ENCODE measurements at regions not wholly inside any gene's neighbourhood (a gene's known extent, or its start where the extent isn't known, plus 50 kb on each side); places are given as distances from the start of the nearest gene placed in this dataset.

DNA sequence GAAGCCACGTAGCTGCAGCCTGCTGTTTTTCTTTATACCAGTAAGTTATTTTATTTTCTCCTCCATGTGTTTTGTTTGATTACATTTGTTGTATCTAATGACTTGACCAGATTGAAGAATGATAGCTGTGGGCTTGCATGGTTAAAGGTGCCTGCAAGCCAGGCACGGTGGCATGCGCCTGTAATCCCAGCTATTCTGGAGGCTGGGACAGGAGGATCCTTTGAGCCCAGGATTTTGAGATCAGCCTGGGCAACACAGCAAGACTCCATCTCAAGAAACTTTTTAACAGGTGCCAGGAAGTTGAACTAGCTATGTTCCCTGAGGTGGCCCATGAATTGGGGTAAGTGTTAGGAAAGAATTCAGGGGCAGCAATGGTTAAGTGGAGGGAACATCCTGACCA is 179.4 kb downstream of the IRS1 start:
- no peak for DNase-seq (ENCODE audit: low spot score)

DNA sequence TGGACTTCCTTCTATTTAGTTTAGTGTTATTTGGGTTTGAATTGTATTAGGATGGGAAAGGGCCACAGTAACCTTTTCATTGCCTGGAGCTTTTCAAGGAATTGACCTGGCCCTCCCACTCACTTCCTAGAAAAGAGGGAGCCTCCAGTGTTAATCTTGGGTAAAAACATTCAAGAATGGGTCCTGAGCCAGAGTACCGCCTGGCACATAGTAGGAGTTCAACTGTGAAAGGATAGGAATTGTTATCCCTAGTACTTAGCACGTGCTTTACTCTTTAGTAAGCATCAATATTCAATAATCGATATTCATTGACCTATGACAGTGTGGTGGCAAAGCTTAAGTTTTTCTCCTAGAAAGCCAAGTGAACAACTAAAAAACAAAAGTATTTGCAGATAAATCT is 179.9 kb downstream of the IRS1 start:
- DNase-seq (ENCODE audit: low spot score), result no peak

DNA sequence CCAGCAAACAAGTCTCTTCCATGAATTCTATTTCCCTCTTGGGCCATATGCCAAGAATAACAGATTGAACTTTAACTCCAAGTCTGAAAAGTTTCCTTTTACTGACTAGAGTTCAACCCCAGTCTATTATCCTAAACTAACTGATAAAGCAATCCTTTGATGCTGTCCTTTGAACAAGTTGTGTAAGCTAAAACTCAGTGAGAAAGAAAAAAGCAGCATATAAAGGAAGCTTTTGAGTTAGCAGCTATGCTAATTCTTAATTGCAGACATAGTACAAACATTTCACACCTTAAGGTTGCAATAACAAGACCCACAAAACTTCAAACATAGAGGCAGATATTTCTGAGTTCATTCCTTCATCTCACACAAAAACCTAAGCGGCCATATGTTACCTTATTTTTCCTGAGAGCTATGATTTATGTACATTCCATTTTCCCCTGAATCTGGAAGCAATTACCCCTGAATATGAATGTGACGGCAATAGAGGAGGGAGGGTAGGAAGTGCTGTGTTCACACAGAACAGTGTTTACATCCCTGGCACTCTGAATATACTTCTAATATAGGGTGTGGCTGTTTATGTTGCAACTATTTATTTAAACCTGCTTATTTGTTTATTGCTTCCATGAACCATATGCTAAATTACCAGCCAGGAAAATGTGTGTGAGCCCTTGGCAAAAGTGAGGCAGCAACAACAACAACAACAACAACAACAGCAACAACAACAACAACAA is 180.6 kb downstream of the IRS1 start:
- no peak for DNase-seq (ENCODE audit: low spot score)

DNA sequence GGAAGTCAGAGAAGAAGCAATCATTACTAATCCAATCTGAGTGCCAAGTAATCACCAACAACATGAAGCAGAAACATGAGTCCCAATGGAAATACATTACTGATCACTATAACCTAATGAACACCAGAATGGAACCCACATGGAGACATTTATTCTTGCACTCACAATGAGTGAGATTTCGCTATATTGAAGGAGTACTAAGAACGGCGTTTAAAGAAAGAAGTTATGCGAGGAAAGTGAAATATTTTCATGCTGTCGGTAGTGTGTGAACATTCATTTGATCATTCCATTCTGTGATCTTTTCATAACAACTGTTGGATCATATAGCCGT is 181.1 kb downstream of the IRS1 start:
- DNase-seq (ENCODE audit: low spot score), result no peak

DNA sequence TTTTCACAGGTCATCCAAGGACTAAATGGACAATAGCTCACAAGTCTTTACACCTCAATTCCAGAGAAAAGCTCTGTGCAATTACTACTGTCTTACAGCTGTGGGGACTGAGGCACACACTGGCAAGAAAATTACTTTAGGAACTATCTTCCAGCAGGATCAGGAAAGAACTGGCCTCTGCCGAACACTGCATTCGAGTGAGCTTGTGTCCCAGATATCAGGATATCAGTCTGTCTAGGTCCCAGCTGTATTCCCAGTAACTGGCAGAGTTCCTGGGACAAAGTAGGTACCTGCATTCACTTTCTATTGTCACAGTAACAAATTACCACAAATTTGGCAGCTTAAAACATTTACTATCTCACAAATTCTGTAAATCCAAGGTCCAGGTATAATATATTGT is 183.7 kb downstream of the IRS1 start:
- DNase-seq (ENCODE audit: low spot score), result no peak

DNA sequence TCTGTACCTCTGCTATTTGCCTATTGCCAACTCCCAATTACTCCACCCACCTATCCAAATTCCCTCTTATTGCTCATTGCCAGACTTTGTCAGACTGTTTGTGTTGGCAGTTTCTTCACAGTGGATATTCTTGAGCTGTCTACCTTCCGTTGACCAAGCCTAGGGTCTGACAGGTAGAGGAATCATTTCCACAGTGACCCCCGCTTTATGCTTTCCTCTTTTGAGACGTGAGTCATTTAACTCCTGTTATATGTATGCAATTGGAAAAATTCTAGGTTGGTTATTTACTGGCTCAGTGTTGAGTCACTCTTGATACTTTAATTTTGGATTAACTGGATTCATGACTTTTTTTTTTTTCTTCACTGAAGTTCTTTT is 187.7 kb downstream of the IRS1 start:
- DNase-seq (ENCODE audit: low spot score), result no peak

DNA sequence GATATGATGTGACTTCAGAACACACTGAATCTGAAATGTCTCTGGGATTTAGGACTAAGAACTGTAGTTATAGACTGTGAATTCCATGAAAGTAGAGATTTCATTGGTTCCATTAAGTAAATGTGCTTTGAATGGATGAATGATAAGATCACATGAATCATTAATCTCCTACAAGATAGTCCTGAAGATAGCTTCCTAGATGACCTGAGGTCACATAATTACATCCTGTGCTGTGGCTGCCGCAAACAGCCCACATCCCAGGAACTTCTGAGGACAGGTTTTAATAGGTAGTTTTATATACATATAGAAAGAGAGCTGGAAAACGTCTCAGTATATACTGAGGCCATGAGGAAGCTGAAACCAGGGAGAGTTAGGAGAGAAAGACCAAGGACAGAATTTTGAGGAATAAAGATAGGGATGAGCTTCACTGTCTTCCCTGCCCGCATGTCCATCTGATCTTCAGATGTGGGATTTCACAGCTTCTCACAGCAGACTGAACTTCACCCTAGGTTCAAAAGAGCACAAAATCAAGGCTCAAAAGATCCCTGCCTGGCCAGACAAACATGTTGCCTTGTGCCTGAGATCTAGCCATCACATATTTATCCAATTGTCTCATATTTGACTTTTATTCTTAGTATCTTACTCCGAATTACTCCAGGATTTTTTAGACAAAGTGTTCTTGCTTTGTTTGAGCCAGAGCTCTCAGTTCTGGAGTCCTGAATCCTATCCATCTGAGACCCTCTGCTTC is 188.2 kb downstream of the IRS1 start:
- DNase-seq (ENCODE audit: low spot score), result no peak

DNA sequence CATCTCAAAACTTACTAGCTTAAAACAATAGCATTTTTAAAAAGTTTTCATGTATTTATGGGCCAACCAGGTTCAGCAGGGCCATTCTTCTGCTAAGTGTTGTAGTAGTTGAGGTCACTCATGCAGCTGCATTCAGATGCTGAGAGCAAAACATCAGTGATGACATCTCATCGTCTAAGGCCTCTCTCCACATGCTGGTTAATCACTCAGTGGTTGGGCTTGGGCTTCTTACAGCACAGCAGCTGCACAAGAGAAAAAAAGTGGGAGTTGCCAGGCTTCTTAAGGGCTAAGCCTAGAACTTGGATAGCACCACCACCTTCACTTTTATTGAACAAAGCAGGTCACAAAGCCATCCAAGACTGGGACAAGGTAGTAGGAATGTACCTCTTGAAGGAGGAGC is 190.3 kb downstream of the IRS1 start:
- no peak for DNase-seq (ENCODE audit: low spot score)

DNA sequence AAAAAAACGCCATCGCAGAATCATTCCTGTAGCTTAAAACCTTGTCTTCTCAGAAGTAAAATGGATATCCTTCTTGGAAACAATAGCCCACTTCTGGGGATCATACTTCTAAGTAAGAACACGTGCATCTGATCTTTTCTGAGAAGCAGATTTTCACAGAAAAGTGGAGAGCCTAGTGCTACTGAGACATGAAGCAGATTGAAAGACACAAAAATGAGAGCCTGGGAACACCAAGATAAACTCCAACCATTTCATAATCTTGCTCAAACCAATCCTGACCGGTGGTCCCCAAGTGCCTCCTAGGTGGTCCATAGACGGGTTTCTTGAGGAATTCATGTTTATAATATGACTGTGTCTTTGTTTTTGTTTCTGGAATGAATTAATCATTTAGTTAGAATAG is 191.2 kb downstream of the IRS1 start:
- DNase-seq (ENCODE audit: low spot score), result peak; percentile 6

DNA sequence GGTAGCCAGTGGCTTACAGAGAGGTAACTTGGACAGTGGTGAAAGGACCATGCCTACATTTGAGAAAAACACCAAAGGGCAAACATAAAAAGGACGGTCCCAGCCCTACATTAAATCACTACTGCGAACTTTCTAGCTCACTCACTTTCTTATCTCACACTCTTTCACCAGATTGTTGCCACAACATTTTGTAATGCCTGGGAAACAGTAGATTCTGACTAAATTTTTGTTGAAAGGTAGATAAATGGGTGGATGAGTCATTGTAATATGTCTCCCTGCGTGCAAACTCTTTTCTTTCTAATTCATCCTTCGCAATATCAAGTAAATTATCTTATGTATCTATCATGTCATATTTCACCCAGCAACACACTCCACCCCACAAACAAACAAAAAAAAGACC is 192.2 kb downstream of the IRS1 start:
- no peak for DNase-seq (ENCODE audit: low spot score)

DNA sequence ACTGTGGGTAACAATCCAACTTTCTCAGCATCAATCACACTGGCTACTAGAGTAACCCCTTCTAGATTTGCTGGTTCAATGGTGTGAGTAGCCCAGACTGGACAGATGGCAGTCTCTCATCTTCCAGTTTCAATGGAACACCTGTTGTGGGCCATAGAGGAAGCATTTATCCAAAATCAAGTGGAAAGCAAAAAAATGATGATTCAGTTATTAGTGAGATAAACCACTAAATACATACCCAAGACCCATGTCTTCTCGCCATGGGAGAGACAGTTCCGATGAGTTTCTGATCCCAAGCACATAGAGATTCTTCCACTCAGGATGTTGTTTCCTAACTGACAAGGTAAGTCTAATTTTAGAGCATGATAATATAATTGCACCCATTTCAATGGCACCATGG is 194.0 kb downstream of the IRS1 start:
- DNase-seq (ENCODE audit: low spot score), result no peak

DNA sequence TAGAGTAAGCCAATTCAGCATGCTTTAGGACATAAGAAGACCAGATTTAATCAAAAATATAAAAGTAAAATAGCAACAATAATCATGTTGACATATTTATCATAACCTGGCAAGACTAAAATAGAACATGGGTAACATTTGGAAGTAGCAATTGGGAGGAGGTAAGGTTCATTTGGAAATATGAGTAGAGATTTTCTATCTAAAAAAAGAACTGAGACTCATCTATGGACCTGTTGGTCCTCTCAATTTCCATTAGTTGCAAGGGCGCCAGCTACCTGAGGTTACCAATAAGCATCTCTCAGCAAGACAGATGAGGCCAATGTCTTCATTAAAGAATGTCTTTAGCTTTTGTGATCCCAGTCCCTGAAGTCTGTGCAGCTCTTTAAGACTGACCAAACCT is 196.0 kb downstream of the IRS1 start:
- DNase-seq (ENCODE audit: low spot score), result no peak

DNA sequence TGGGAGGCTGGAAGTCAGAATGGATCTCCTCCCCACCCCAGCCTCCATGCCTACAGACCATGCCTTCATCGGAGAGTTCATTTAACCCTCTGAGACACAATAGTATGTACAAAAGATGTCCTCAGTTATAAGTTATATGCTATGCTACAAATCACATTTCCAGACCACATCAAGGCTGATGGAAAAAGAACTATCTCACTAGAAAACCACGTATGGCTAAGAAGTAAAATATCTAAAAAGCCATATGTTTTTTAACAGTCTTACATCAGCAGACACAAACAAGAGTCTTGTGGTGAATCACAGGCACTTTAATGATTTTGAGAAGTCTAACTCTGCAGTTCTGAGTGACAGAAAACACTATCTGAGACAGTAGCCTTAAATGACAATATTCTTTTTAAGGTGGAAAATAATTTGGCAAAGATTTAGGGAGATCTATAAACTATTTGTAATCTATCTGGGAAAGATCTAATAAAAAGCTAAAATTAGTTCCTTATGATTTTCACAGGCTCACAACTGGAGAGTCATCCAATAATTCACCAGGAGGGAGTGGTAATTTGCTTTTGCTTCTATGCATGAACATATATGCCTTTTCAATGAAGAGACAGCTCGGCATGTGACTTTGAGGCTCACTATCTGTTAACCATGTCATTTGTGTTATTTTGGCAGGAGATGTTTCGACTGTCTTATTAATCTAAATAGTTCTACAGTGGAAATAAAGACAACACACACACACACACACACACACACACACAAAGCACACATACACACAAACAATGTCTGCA is 197.5 kb downstream of the IRS1 start:
- DNase-seq (ENCODE audit: low spot score), result no peak

DNA sequence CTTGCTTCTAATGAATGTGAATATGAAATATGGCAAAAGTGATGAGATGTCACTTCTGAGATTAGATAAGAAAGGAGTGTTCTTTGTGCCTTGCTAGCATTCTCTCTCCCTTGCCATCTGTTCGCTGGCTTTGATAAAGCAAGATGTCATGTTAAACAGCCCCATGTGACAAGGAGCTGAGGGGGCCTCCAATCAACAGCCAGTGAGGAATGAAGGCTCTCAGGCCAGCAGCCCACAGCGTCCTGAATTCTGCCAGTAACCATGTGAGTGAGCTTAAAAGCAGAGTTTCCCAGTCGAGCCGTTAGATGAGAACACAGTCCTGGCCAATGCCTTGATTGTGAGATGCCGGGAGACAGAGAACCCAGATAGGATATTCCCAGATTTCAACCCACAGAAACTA is 198.8 kb downstream of the IRS1 start:
- no peak for DNase-seq (ENCODE audit: low spot score)

DNA sequence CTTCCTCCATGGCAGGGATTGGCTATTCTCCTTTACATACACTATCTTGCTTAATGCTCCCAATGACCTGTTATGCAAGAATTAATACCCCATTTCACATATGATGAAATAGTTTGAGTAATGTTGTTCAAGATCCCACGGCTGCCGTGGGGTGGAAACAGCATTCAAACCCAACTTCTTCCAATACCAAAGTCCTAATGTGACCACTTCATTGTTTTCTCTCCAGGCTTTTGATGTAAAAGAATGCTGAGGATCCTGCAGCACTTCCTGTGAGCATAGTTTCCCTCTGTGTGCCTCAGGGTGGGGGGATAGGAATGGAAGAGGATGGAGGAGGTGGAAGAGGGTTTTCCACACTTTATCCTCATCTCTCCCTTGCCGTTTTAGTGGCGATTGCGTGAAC is 199.4 kb downstream of the IRS1 start:
- no peak for DNase-seq (ENCODE audit: low spot score)

DNA sequence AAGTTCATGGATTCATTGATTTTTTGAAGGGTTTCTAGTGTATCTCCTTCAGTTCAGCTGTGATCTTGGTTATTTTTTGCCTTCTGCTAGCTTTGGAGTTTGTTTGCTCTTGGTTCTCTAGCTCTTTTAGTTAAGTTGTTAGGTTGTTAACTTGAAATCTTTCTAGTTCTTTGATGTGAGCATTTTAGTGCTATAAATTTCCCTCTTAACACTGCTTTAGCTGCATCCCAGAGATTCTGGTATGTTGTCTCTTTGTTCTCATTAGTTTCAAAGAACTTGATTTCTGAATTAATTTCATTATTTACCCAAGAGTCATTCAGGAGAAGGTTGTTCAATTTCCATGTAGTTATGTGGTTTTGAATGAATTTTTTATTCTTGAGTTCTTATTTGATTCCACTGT is 210.6 kb downstream of the IRS1 start:
- no peak for DNase-seq (ENCODE audit: low spot score)

DNA sequence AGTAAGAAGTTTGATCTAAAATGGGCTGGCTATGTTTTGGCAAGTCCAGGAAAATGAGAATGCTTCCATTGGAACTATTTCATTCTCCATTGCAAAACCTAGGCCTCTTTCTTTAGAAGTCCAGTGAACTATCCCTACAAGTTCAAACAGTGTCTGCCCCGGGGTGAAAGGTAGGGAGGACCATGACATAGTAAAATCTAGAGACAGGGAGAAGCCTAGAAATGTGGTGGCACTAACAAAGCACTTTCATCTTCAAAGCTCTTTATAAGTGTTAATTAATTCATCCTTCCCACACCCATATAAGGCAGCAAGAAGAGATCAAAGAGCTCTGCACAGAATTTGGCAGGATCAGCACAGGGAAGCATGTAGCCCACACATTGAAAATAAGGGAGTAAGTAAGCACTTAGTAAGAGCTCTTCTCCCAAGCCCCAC is 214.5 kb downstream of the IRS1 start:
- DNase-seq (ENCODE audit: low spot score), result no peak

DNA sequence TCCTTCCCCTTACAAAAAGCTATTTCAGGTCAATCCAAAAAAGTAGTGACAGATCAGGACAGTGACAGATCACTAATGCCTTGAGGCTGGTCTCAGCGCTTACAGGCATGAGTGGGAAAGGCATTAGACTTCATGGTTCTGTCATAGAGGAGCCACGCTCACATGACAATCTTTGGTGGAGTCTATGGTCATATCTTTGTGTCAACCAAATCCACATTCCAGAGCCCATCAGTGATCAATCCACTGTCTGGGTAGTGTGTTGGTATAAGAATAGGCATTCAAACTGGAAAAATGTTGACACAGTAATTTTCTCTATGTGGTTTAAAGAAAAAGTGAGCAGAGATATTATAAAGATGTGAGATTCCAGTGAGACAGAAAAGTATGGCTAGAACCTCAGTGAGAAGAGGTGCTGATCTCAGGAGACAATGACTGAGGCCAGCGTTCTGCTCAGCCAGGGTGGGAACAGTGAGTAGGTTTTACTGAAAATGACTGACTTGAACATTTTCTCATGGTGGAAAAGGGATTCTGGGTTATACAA is 215.0 kb downstream of the IRS1 start:
- no peak for DNase-seq (ENCODE audit: low spot score)

DNA sequence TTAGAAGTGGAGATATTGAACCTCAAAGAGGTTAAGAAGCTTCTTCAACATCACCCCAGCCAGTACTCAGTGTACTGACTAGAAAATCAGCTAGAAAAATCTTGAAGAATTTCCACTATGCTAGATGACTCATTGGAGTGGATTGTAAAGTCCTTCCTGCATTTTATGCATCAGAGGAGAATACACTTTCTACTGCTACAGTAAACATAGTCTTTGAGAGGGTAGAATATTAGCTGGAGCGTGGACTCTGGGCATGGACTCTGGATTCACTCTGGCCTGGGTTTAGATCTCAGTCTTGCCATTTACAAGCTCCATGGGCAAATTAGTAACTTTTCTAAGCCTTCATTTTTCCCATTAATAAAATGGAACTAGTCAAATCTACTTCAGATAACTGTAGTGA is 215.9 kb downstream of the IRS1 start:
- no peak for DNase-seq (ENCODE audit: low spot score)

DNA sequence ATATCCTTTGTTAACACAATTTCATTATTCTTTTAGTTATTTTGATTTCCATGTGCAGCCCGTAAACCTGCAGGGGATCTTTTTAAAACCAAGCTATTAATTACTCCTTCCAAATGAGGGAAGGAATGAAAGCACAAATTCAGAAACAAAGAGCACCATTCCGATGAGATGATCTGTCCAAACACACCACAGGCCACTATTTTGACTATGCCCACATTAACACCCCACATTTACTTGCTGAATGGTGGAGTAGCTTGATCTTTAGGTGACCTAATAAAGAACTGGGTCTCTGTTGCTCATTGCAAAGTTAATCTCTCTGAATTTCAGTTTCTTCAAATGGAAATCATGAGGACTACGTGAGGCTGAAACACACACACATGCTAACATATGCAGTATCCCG is 218.0 kb downstream of the IRS1 start:
- DNase-seq (ENCODE audit: low spot score), result no peak

DNA sequence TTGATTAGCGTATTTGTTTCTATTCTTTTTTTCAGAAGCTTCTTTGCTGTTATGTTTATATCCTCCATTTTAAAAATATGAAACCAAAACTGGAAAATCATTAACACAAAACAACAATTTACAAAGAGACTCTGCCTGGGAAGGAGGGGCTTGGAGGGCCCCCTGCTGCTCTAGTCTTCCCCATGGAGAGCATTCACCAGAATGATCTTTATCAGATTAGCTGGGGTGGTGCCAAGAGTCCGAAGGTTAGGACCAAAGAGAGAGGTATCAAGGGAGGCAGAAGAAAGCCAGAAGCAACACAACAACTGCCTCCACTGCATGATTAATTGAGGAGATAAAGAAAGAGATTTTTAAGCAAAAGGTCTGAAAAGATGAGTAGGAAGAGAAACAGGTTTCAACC is 218.6 kb downstream of the IRS1 start:
- DNase-seq (ENCODE audit: low spot score), result no peak

DNA sequence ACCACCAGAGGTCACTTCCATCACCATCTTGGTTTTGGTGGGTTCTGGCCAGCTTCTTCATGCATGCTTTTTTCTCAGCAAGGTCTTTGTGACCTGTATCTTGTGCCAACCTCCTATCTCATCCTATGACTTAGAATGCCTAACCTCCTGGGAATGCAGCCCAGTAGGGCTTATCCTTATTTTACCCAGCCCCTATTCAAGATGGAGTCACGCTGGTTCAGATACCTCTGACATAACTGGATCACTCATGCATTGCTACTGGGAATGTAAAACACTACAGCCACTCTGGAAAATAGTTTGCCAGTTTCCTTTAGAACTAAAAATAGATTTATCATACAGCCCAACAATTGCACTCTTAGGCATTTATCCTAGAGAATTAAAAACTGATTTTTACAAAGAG is 219.2 kb downstream of the IRS1 start:
- DNase-seq (ENCODE audit: low spot score), result no peak

DNA sequence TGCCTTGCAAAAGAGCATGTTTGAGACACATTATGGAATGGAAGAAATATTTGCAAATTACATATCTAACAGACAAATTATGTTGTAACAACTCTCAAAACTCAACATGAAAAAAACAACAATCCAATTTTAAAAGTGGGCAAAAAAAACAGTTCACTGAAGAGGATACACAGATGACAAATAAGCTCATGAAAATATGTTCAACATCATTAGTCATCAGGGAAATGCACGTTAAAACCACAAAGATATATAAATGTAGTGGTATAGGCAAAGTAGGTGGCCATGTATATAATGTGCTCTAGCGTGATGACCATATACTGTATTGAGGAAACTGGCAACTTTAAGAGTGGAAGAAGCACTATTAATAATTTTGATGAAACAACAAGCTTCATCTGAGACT is 220.1 kb downstream of the IRS1 start:
- DNase-seq (ENCODE audit: low spot score), result no peak

All from CD4-positive, alpha-beta T cell treated with Interleukin-2 at 100 ng/mL for 4 hours (primary cell).